ENCODE measurements at regions not wholly inside any gene's neighbourhood (a gene's known extent, or its start where the extent isn't known, plus 50 kb on each side); places are given as distances from the start of the nearest gene placed in this dataset.
A peak's percentile ranks its signal among the peaks of the same experiment; 100 is the strongest.

GRCh38 chr11:129652835-129653234, 162.8 kb upstream of the TMEM45B start:
- no peak for DNase-seq
- TF ChIP-seq CTCF (IDR thresholded peaks at IDR 0.05; ENCODE audit: partially characterized antibody, unreplicated experiment): no peak

GRCh38 chr11:129655247-129655832, 160.3 kb upstream of the TMEM45B start:
- Mint-ChIP-seq H3K27ac (ENCODE audit: unreplicated experiment) (no peak overlapping the region), H3K4me3 (ENCODE audit: unreplicated experiment) (no peak overlapping the region), H3K4me1 (ENCODE audit: low read depth, unreplicated experiment) (peaks cover 12% of the 10 kb centered on the region), H3K27me3 (ENCODE audit: unreplicated experiment) (peaks cover 4% of the 10 kb centered on the region), H3K36me3 (ENCODE audit: unreplicated experiment) (peaks cover 28% of the 10 kb centered on the region), H3K9me3 (ENCODE audit: unreplicated experiment) (peaks cover 6% of the 10 kb centered on the region)
- no peak for DNase-seq
- TF ChIP-seq CTCF (IDR thresholded peaks at IDR 0.05; ENCODE audit: partially characterized antibody, unreplicated experiment): no peak

More at GRCh38 chr11:129652835-129653234, 162.8 kb upstream of the TMEM45B start:
- Mint-ChIP-seq H3K36me3 (ENCODE audit: unreplicated experiment) (peaks cover 28% of the 10 kb centered on the region), H3K27me3 (ENCODE audit: unreplicated experiment) (peaks cover 2% of the 10 kb centered on the region), H3K27ac (ENCODE audit: unreplicated experiment) (no peak overlapping the region), H3K9me3 (ENCODE audit: unreplicated experiment) (peaks cover 6% of the 10 kb centered on the region), H3K4me1 (ENCODE audit: low read depth, unreplicated experiment) (peaks cover 3% of the 10 kb centered on the region), H3K4me3 (ENCODE audit: unreplicated experiment) (no peak overlapping the region)

- no peak for TF ChIP-seq CTCF (IDR thresholded peaks at IDR 0.05; ENCODE audit: partially characterized antibody, unreplicated experiment)
- Mint-ChIP-seq H3K27ac (ENCODE audit: unreplicated experiment) (no peak overlapping the region), H3K4me1 (ENCODE audit: low read depth, unreplicated experiment) (peaks cover 12% of the 10 kb centered on the region), H3K27me3 (ENCODE audit: unreplicated experiment) (peaks cover 4% of the 10 kb centered on the region), H3K4me3 (ENCODE audit: unreplicated experiment) (no peak overlapping the region), H3K9me3 (ENCODE audit: unreplicated experiment) (peaks cover 6% of the 10 kb centered on the region), H3K36me3 (ENCODE audit: unreplicated experiment) (peaks cover 24% of the 10 kb centered on the region)
- peak; percentile 28 for DNase-seq
Observed at GRCh38 chr11:129657866-129658525, 157.7 kb upstream of the TMEM45B start.

GRCh38 chr11:129658526-129658867, 157.2 kb upstream of the TMEM45B start:
- TF ChIP-seq CTCF (IDR thresholded peaks at IDR 0.05; ENCODE audit: partially characterized antibody, unreplicated experiment): no peak
- H3K27me3 Mint-ChIP-seq (ENCODE audit: unreplicated experiment): peaks cover 4% of the 10 kb centered on the region

GRCh38 chr11:129680907-129681306, 134.7 kb upstream of the TMEM45B start:
- no peak for DNase-seq
- Mint-ChIP-seq H3K27me3 (ENCODE audit: unreplicated experiment) (peaks cover 2% of the 10 kb centered on the region), H3K27ac (ENCODE audit: unreplicated experiment) (no peak overlapping the region), H3K36me3 (ENCODE audit: unreplicated experiment) (no peaks in the 10 kb centered on the region), H3K4me3 (ENCODE audit: unreplicated experiment) (no peak overlapping the region), H3K9me3 (ENCODE audit: unreplicated experiment) (no peaks in the 10 kb centered on the region), H3K4me1 (ENCODE audit: low read depth, unreplicated experiment) (no peaks in the 10 kb centered on the region)
- TF ChIP-seq CTCF (IDR thresholded peaks at IDR 0.05; ENCODE audit: partially characterized antibody, unreplicated experiment): no peak

More at GRCh38 chr11:129658526-129658867, 157.2 kb upstream of the TMEM45B start:
- no peak overlapping the region for H3K4me3 Mint-ChIP-seq (ENCODE audit: unreplicated experiment)
- peaks cover 12% of the 10 kb centered on the region for H3K4me1 Mint-ChIP-seq (ENCODE audit: low read depth, unreplicated experiment)
- no peak overlapping the region for H3K27ac Mint-ChIP-seq (ENCODE audit: unreplicated experiment)
- DNase-seq: no peak
- H3K36me3 Mint-ChIP-seq (ENCODE audit: unreplicated experiment): peaks cover 22% of the 10 kb centered on the region
- peaks cover 6% of the 10 kb centered on the region for H3K9me3 Mint-ChIP-seq (ENCODE audit: unreplicated experiment)
